CD14-positive monocyte (primary cell): ENCODE measurements at regions not wholly inside any gene's neighbourhood (a gene's known extent, or its start where the extent isn't known, plus 50 kb on each side); places are given as distances from the start of the nearest gene placed in this dataset.

Source experiments
- DNase-seq, 3 donors: peaks; one replicate each; pipeline ENCODE4 v3.0.0-alpha.2; 2011 to 2022
- H2AFZ ChIP-seq: 2 replicates; pipeline ENCODE4 v1.6.0; 2012; ENCODE audit warnings: mild to moderate bottlenecking, low read depth, low read length, inconsistent platforms; ENCODE audit not compliant: insufficient read depth, poor library complexity, severe bottlenecking
- H3K27ac ChIP-seq, 2 donors: 1 replicate in 1 of 2; 2 replicates in 1 of 2; pipeline ENCODE4 v1.5.1; 2012 to 2013; ENCODE audit warnings: low read length in 2 of 2, control low read depth in 1 of 2, inconsistent platforms in 1 of 2, low read depth in 1 of 2, mild to moderate bottlenecking in 1 of 2
- H3K27me3 ChIP-seq, 2 donors: one replicate each; pipeline versions ENCODE4 v1.6.0 to v1.6.1; 2011 to 2013; ENCODE audit warnings: low read length in 2 of 2; ENCODE audit not compliant: control insufficient read depth in 2 of 2, insufficient read depth in 2 of 2
- H3K36me3 ChIP-seq, 2 donors: replicated peaks in 1 of 2; 1 replicate in 1 of 2; 2 replicates in 1 of 2; pipeline versions ENCODE4 v1.5.1 to v1.6.1; 2012 to 2013; ENCODE audit warnings: low read length in 2 of 2, control low read depth in 1 of 2, inconsistent platforms in 1 of 2, mild to moderate bottlenecking in 1 of 2; ENCODE audit not compliant: insufficient read depth in 2 of 2, control insufficient read depth in 1 of 2
- H3K4me1 ChIP-seq, 2 donors: 1 replicate in 1 of 2; 2 replicates in 1 of 2; pipeline versions ENCODE4 v1.5.1 to v1.6.1; 2012 to 2013; ENCODE audit warnings: low read length in 2 of 2, control low read depth in 1 of 2, inconsistent platforms in 1 of 2, mild to moderate bottlenecking in 1 of 2, moderate library complexity in 1 of 2; ENCODE audit not compliant: insufficient read depth in 2 of 2, control insufficient read depth in 1 of 2
- H3K4me2 ChIP-seq: replicated peaks from 2 replicates; pipeline ENCODE3; 2012; ENCODE audit warnings: low read length, moderate library complexity, mild to moderate bottlenecking; ENCODE audit not compliant: poor library complexity, severe bottlenecking; ENCODE audit errors: extremely low read depth
- H3K4me3 ChIP-seq, 3 experiments: fragments of 200-600 bp in 1 of 3; sonication (generic) in 1 of 3; replicated peaks in 1 of 3; 1 replicate in 2 of 3; 2 replicates in 1 of 3; pipeline ENCODE4 v1.5.1; 2011 to 2013; ENCODE audit warnings: low read length in 3 of 3, mild to moderate bottlenecking in 3 of 3, control low read depth in 2 of 3, low read depth in 2 of 3, inconsistent platforms in 1 of 3, moderate library complexity in 1 of 3
- H3K79me2 ChIP-seq: 2 replicates; pipeline ENCODE4 v1.6.0; 2012; ENCODE audit warnings: mild to moderate bottlenecking, control low read depth, inconsistent platforms, low read length, moderate library complexity; ENCODE audit not compliant: insufficient read depth
- H3K9ac ChIP-seq: 2 replicates; pipeline ENCODE4 v1.6.0; 2017; ENCODE audit warnings: low read length, mild to moderate bottlenecking; ENCODE audit not compliant: insufficient read depth, poor library complexity, severe bottlenecking
- H3K9me3 ChIP-seq, 2 donors: replicated peaks in 1 of 2; 1 replicate in 1 of 2; 2 replicates in 1 of 2; pipeline versions ENCODE4 v1.5.1 to v1.6.1; 2012 to 2013; ENCODE audit warnings: low read length in 2 of 2, control low read depth in 1 of 2; ENCODE audit not compliant: control insufficient read depth in 1 of 2, insufficient read depth in 1 of 2
- H4K20me1 ChIP-seq: 2 replicates; pipeline ENCODE4 v1.6.0; 2012; ENCODE audit warnings: mild to moderate bottlenecking, low read length, control low read depth, moderate library complexity; ENCODE audit not compliant: insufficient read depth
- H3K27ac Mint-ChIP-seq, 7 donors: one replicate each; pipeline ENCODE4 v1.8.0; 2020; ENCODE audit warnings: mild to moderate bottlenecking in 7 of 7, mixed read lengths in 7 of 7, moderate library complexity in 6 of 7, inconsistent platforms in 2 of 7
- H3K27me3 Mint-ChIP-seq, 3 donors: one replicate each; pipeline ENCODE4 v1.8.0; 2021 to 2022; ENCODE audit warnings: low read depth in 3 of 3, mild to moderate bottlenecking in 3 of 3, mixed read lengths in 3 of 3, moderate library complexity in 3 of 3, inconsistent platforms in 1 of 3
- H3K36me3 Mint-ChIP-seq, 2 donors: one replicate each; pipeline ENCODE4 v1.8.0; 2020; ENCODE audit warnings: mixed read lengths in 2 of 2, inconsistent platforms in 1 of 2, mild to moderate bottlenecking in 1 of 2
- H3K4me1 Mint-ChIP-seq: one replicate; pipeline ENCODE4 v1.8.0; 2020; ENCODE audit warnings: mild to moderate bottlenecking, mixed read lengths
- H3K4me3 Mint-ChIP-seq, 2 donors: one replicate each; pipeline ENCODE4 v1.8.0; 2020; ENCODE audit warnings: mild to moderate bottlenecking in 2 of 2, mixed read lengths in 2 of 2, moderate library complexity in 1 of 2
- H3K9me3 Mint-ChIP-seq, 7 donors: one replicate each; pipeline ENCODE4 v1.8.0; 2020 to 2022; ENCODE audit warnings: mixed read lengths in 7 of 7, mild to moderate bottlenecking in 6 of 7, moderate library complexity in 6 of 7, inconsistent platforms in 2 of 7
- WGBS: methylation state at CpG from one replicate; pipeline ENCODE4 v1.1.5; 2013; ENCODE audit warnings: missing lambda C conversion rate; ENCODE audit not compliant: insufficient coverage; 5-methylcytosine and 5-hydroxymethylcytosine counted together
- intact Hi-C, 2 donors: fragments of 100-400 bp; cut with micrococcal nuclease; formaldehyde crosslinking; loops; one replicate each; pipeline versions ENCODE4 v1.15.0 to v1.15.1; 2023
- TF ChIP-seq, protein P1 (sequence below): fragments of 200-600 bp; IDR thresholded peaks from one replicate; pipeline ENCODE4 v1.8.0; 2022; ENCODE audit warnings: antibody characterized with exemption, mild to moderate bottlenecking

DNA sequence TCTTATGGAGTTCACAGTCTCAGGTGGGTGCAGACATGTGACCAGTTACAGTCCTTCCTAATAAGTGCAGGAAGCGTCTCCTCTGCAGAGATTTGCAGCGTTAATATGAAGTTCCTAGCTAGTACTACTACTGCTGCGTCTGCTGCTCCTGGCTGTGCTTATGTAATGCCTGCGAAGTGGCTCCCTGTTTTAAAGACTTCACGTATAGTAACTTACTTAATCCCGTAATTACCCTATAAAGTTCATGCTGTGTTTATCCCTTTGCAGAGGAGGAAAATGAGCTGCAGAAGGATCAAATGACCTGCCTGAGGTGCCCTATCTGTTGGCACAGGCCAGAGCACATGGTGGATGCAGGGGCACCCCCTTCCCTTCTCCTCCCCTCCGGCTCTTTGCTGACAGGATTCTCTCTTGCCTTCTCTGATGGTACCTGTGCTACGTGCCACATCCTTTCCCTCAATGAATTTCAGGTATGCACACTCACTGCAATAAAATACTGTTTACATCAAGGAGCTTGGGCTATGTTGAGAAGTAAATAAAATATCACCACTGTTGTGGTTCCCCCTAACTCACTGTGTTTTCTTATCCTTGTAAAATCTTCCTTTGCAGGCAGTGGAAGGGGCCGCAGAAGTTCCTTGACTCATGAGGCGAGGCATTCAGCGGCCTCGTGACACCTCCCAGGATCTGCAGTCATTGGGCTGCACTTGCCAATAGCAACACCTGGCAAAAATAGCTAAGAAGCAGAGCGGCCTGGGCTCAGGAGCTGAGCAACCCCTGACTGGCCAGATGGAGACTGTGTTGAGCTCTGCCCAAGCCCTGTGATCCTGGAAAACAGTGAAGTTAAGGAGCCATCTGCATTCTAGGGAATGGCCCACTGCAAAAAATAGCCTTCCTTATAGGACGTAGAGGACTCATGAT, 188.9 kb upstream of the ATP10A start:
- Histone ChIP-seq H3K27me3 (no peaks in the 10 kb centered on the region), H3K9me3 (peaks cover 0 to 3% of the 10 kb centered on the region in 2 donors), H3K36me3 (no peaks in the 10 kb centered on the region), H4K20me1 (no peaks in the 10 kb centered on the region), H3K4me3 (no peak overlapping the region), H3K4me1 (no peaks in the 10 kb centered on the region), H3K79me2 (no peaks in the 10 kb centered on the region), H3K9ac (no peak overlapping the region), H2AFZ (no peak overlapping the region), H3K4me2 (no peak overlapping the region), H3K27ac (no peak overlapping the region)
- H3K27ac Mint-ChIP-seq: no peak overlapping the region
- H3K27me3 Mint-ChIP-seq: peaks cover 1% of the 10 kb centered on the region in 3 donors
- WGBS: 78% methylated on average over 7 of the region's 14 CpGs
- no peaks in the 10 kb centered on the region for H3K4me1 Mint-ChIP-seq
- TF ChIP-seq, protein P1, sequence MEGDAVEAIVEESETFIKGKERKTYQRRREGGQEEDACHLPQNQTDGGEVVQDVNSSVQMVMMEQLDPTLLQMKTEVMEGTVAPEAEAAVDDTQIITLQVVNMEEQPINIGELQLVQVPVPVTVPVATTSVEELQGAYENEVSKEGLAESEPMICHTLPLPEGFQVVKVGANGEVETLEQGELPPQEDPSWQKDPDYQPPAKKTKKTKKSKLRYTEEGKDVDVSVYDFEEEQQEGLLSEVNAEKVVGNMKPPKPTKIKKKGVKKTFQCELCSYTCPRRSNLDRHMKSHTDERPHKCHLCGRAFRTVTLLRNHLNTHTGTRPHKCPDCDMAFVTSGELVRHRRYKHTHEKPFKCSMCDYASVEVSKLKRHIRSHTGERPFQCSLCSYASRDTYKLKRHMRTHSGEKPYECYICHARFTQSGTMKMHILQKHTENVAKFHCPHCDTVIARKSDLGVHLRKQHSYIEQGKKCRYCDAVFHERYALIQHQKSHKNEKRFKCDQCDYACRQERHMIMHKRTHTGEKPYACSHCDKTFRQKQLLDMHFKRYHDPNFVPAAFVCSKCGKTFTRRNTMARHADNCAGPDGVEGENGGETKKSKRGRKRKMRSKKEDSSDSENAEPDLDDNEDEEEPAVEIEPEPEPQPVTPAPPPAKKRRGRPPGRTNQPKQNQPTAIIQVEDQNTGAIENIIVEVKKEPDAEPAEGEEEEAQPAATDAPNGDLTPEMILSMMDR: no peak
- intact Hi-C loops: no loop called here
- H3K36me3 Mint-ChIP-seq: no peaks in the 10 kb centered on the region
- H3K4me3 Mint-ChIP-seq: no peak overlapping the region
- DNase-seq: no peak
- H3K9me3 Mint-ChIP-seq: peaks cover 0 to 10% (median 2%) of the 10 kb centered on the region in 7 donors

DNA sequence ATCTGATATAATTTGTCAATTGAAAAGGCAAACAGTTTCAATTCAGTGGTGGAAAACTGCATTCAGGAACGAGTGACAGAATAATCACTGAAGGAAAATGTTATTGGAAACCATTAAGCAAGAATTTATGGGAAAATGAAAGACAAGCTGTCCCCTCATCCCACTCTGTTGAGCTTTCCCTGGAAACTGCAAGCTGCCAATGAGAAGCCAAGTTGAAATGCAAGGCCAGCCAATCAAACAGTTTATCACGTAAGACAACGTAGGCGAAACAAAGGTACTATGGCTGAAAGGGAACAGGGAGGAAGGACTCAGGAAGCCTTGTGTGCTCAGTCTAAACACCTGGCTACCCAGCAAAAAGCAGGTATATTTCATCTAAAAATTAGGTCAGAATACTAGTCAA, 187.9 kb upstream of the ATP10A start:
- no peak overlapping the region for H3K27ac Mint-ChIP-seq
- TF ChIP-seq, protein P1: no peak
- H3K27me3 ChIP-seq: no peaks in the 10 kb centered on the region
- no peaks in the 10 kb centered on the region for H4K20me1 ChIP-seq
- no CpG with 5 or more reads among the region's 4 CpGs for WGBS
- no peaks in the 10 kb centered on the region for H3K4me1 ChIP-seq
- H3K9ac ChIP-seq: no peak overlapping the region
- H3K9me3 ChIP-seq: no peaks in the 10 kb centered on the region
- no peak overlapping the region for H3K4me2 ChIP-seq
- no peak overlapping the region for H2AFZ ChIP-seq
- no peak overlapping the region for H3K4me3 ChIP-seq
- no peaks in the 10 kb centered on the region for H3K4me1 Mint-ChIP-seq
- DNase-seq: no peak
- H3K27me3 Mint-ChIP-seq: peaks cover 1% of the 10 kb centered on the region in 3 donors
- no peak overlapping the region for H3K27ac ChIP-seq
- H3K79me2 ChIP-seq: no peaks in the 10 kb centered on the region
- no peaks in the 10 kb centered on the region for H3K36me3 Mint-ChIP-seq
- H3K36me3 ChIP-seq: no peaks in the 10 kb centered on the region
- H3K9me3 Mint-ChIP-seq: peaks cover 0 to 13% (median 2%) of the 10 kb centered on the region in 7 donors
- no peak overlapping the region for H3K4me3 Mint-ChIP-seq
- intact Hi-C loops: no loop called here
